ENCODE measurements at regions not wholly inside any gene's neighbourhood (a gene's known extent, or its start where the extent isn't known, plus 50 kb on each side); places are given as distances from the start of the nearest gene placed in this dataset.

DNA sequence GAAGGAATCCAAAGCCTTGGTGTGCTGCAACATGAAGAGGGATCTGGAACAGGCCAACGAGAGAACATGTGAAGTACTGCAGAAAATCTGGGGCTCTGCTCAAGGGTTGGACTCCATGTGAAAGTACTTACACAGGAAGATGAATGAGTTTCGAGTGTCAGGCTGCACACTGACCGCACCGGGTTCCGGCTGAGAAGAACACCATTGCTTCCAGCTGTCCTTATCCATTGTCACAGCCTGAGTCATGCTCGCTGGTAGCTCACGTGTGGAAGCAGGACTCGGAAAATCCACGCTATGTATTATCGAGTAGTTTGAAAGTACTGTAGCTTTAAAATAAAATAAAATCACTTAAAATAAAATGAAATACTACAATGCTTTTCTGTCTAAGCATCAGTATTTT lies 50.4 kb upstream of the TBL1X start:
- Histone ChIP-seq H3K9me3 (no peaks in the 10 kb centered on the region), H3K4me1 (replicated peaks) (no peaks in the 10 kb centered on the region), H3K4me3 (no peak overlapping the region), H3K27ac (no peak overlapping the region), H3K36me3 (no peaks in the 10 kb centered on the region), H3K27me3 (replicated peaks; ENCODE audit: insufficient read depth) (no peaks in the 10 kb centered on the region)
- 92% methylated on average over 10 of the region's 10 CpGs for WGBS
- intact Hi-C loops (cut with DNase I), result no loop called here
- no peak for DNase-seq (ENCODE audit: low spot score)
- TF ChIP-seq, protein P1, sequence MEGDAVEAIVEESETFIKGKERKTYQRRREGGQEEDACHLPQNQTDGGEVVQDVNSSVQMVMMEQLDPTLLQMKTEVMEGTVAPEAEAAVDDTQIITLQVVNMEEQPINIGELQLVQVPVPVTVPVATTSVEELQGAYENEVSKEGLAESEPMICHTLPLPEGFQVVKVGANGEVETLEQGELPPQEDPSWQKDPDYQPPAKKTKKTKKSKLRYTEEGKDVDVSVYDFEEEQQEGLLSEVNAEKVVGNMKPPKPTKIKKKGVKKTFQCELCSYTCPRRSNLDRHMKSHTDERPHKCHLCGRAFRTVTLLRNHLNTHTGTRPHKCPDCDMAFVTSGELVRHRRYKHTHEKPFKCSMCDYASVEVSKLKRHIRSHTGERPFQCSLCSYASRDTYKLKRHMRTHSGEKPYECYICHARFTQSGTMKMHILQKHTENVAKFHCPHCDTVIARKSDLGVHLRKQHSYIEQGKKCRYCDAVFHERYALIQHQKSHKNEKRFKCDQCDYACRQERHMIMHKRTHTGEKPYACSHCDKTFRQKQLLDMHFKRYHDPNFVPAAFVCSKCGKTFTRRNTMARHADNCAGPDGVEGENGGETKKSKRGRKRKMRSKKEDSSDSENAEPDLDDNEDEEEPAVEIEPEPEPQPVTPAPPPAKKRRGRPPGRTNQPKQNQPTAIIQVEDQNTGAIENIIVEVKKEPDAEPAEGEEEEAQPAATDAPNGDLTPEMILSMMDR (IDR thresholded peaks at IDR 0.05), result no peak
- TF ChIP-seq POLR2AphosphoS5 (IDR thresholded peaks at IDR 0.05), result no peak
- no peak for TF ChIP-seq POLR2A (IDR thresholded peaks at IDR 0.05)

Small RNA genes lying in the stretch of these regions (small RNA-seq; reads per million reads assigned to genes)
- gene AC119618.1 (0 reads per million in 2 donors), gene RNA5SP499 (0 reads per million in 2 donors)
